Panc1 (cell line): ENCODE measurements at regions not wholly inside any gene's neighbourhood (a gene's known extent, or its start where the extent isn't known, plus 50 kb on each side); places are given as distances from the start of the nearest gene placed in this dataset.

Experiments
- ATAC-seq: fragments of 200-7000 bp; cut with Tn5 transposase; 2 replicates; pipeline ENCODE4 v1.9.1; 2020; ENCODE audit warnings: mild to moderate bottlenecking, moderate library complexity
- BruUV-seq: library from RNA; stranded (reverse); fragments of 400-500 nt; replicated peaks from 2 replicates; lab custom pipeline; 2021; lab: Mats Ljungman, UMichigan
- CTCF ChIA-PET: fragments of 300-600 bp; sonication (Branson Sonifier 250); formaldehyde crosslinking; loops from one replicate; lab custom pipeline; 2022; ENCODE audit warnings: antibody characterized with exemption; lab: Charles Lee
- POLR2A ChIA-PET: fragments of 300-600 bp; sonication (Branson Sonifier 250); formaldehyde crosslinking; loops from one replicate; lab custom pipeline; 2022; ENCODE audit warnings: antibody characterized with exemption; lab: Charles Lee
- DNase-seq: peaks from one replicate; pipeline ENCODE4 v3.0.0-alpha.2; 2010; ENCODE audit warnings: low read depth, low spot score
- H3K27ac ChIP-seq: 2 replicates; pipeline ENCODE4 v1.5.1; 2011; ENCODE audit warnings: mild to moderate bottlenecking, low read length, inconsistent platforms
- H3K27me3 ChIP-seq: fragments of 200-500 bp; sonication (Bioruptor generic); 2 replicates; pipeline ENCODE4 v1.6.0; 2014; ENCODE audit warnings: low read length, inconsistent platforms; ENCODE audit not compliant: control insufficient read depth, insufficient read depth
- H3K36me3 ChIP-seq: fragments of 200-500 bp; sonication (Bioruptor generic); 2 replicates; pipeline ENCODE4 v1.5.1; 2014; ENCODE audit warnings: inconsistent platforms, mild to moderate bottlenecking, low read length, moderate library complexity; ENCODE audit not compliant: control insufficient read depth, insufficient read depth
- H3K4me1 ChIP-seq: 2 replicates; pipeline ENCODE4 v1.5.1; 2011; ENCODE audit warnings: inconsistent platforms, mild to moderate bottlenecking, low read length, moderate library complexity; ENCODE audit not compliant: control insufficient read depth, insufficient read depth
- H3K4me3 ChIP-seq, 2 experiments: 2 replicates each; pipeline ENCODE4 v1.5.1; 2011 to 2012; ENCODE audit warnings: low read depth in 2 of 2, low read length in 2 of 2, mild to moderate bottlenecking in 2 of 2, inconsistent platforms in 1 of 2, moderate library complexity in 1 of 2
- H3K9me3 ChIP-seq: fragments of 200-500 bp; sonication (Bioruptor generic); 2 replicates; pipeline ENCODE4 v1.5.1; 2014; ENCODE audit warnings: low read depth, mild to moderate bottlenecking, inconsistent platforms, low read length, moderate library complexity; ENCODE audit not compliant: control insufficient read depth, insufficient read depth
- CTCF ChIP-seq: fragments of 450-650 bp; IDR thresholded peaks from 2 replicates; pipeline ENCODE4 v1.5.1; 2017; ENCODE audit warnings: mild to moderate bottlenecking
- POLR2AphosphoS5 ChIP-seq: IDR thresholded peaks from 2 replicates; pipeline ENCODE4 v1.6.1; 2012; ENCODE audit warnings: mild to moderate bottlenecking, low read depth, low read length, moderate library complexity
- REST ChIP-seq, 2 experiments: IDR thresholded peaks; 2 replicates each; pipeline ENCODE4 v1.6.1; 2011 to 2012; ENCODE audit warnings: low read depth in 2 of 2, control low read depth in 1 of 2, low read length in 1 of 2, mild to moderate bottlenecking in 1 of 2, moderate library complexity in 1 of 2; ENCODE audit not compliant: insufficient read depth in 1 of 2
- SIN3A ChIP-seq: IDR thresholded peaks from 2 replicates; pipeline ENCODE4 v1.6.1; 2012; ENCODE audit warnings: low read depth, mild to moderate bottlenecking, low read length, moderate library complexity, borderline replicate concordance; ENCODE audit not compliant: insufficient read depth
- TCF7L2 ChIP-seq: IDR thresholded peaks from 2 replicates; pipeline ENCODE4 v1.6.1; 2011; ENCODE audit warnings: mild to moderate bottlenecking, low read depth, low read length, inconsistent platforms
- in situ Hi-C: cut with HindIII; loops from 2 replicates; pipeline ENCODE4 v1.10.0; 2016; ENCODE audit warnings: low sequenced_read_pairs, low pct_unique_long_range_greater_than_20kb
- intact Hi-C: fragments of 100-400 bp; cut with micrococcal nuclease; formaldehyde crosslinking; loops from one replicate; pipeline ENCODE4 v1.10.0; 2022; ENCODE audit not compliant: unreplicated experiment

GRCh38 chr5:30933599-30933998 is 259.9 kb upstream of the CDH6 start:
- no peak overlapping the region for H3K4me3 ChIP-seq
- no TSS peak for BruUV-seq
- POLR2A ChIA-PET: no interaction called here
- no peaks in the 10 kb centered on the region for H3K27me3 ChIP-seq
- intact Hi-C loops: no loop called here
- TF ChIP-seq REST (IDR thresholded peaks at IDR 0.05; ENCODE audit: insufficient read depth in 1 of 2, low read depth in 2 of 2, low read length in 1 of 2): no peak
- no peak for TF ChIP-seq CTCF
- no peak for TF ChIP-seq SIN3A
- TF ChIP-seq POLR2AphosphoS5: no peak
- no peak for TF ChIP-seq TCF7L2
- H3K4me1 ChIP-seq: no peaks in the 10 kb centered on the region
- no peak for DNase-seq
- CTCF ChIA-PET: no interaction called here
- ATAC-seq: no peak
- H3K27ac ChIP-seq: no peak overlapping the region
- H3K9me3 ChIP-seq: no peaks in the 10 kb centered on the region
- in situ Hi-C loops: no loop called here
- no peaks in the 10 kb centered on the region for H3K36me3 ChIP-seq

DNA sequence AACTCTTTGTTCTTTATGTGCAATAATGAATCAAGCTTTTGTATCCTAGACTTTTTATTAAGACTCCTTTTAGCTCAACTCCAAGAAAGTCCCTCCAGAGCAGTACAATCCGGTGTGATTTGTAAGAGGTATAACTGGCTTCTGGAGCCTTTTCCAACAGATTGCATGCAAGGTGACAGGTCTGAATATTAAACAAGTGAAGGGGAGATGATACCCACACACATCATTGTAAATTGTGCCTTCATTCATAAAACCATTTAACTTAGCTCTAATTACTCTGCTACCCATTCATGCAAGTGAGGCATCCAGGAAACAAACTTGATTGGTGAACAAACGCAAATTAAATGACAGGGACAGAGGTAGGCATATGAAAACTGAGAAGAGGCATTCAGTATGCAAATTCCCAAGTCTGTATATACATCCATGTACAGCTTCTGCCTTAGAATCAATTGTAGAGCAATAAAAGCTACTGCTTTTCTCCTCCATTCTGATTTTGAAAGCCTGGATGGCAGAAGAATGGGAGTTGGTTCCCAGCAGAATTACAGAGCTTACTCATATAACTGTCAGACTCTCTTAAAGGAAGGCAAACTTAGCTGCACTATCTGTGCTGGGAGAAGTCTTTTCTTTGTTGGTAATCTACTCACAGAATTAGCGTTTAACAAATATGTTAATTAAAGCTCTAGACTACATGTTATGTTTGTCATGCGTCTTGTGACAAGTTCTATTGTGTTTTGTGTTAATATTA is 261.0 kb upstream of the CDH6 start:
- no peaks in the 10 kb centered on the region for H3K9me3 ChIP-seq
- ATAC-seq (no peak), DNase-seq (no peak)
- ChIA-PET POLR2A (no interaction called here), CTCF (no interaction called here)
- H3K4me3 ChIP-seq: no peak overlapping the region
- no peaks in the 10 kb centered on the region for H3K4me1 ChIP-seq
- H3K27ac ChIP-seq: no peak overlapping the region
- in situ Hi-C loops: no loop called here
- no peaks in the 10 kb centered on the region for H3K36me3 ChIP-seq
- H3K27me3 ChIP-seq: no peaks in the 10 kb centered on the region
- intact Hi-C loops: no loop called here
- TF ChIP-seq REST (IDR thresholded peaks at IDR 0.05; ENCODE audit: insufficient read depth in 1 of 2, low read depth in 2 of 2, low read length in 1 of 2) (no peak), SIN3A (no peak), TCF7L2 (no peak), POLR2AphosphoS5 (no peak), CTCF (no peak)
- BruUV-seq: no TSS peak
